Cardiac muscle cell (in vitro differentiated cells and primary cell): ENCODE measurements at regions not wholly inside any gene's neighbourhood (a gene's known extent, or its start where the extent isn't known, plus 50 kb on each side); places are given as distances from the start of the nearest gene placed in this dataset.

Source experiments
- DNase-seq, 2 donors: peaks; one replicate each; pipeline versions ENCODE4 v3.0.0 to v3.0.0-alpha.2; 2010 to 2017; ENCODE audit warnings: low read depth in 1 of 2, low spot score in 1 of 2
- H3K27ac ChIP-seq: fragments of 200-600 bp; sonication (generic); 2 replicates; pipeline ENCODE4 v1.5.1; 2016
- H3K27me3 ChIP-seq: fragments of 200-600 bp; sonication (generic); 2 replicates; pipeline ENCODE4 v1.6.0; 2016; ENCODE audit warnings: control low read depth
- H3K36me3 ChIP-seq: fragments of 200-600 bp; sonication (generic); 2 replicates; pipeline ENCODE4 v1.5.1; 2016; ENCODE audit warnings: control low read depth
- H3K4me1 ChIP-seq: fragments of 200-600 bp; sonication (generic); 2 replicates; pipeline ENCODE4 v1.8.1; 2017; ENCODE audit warnings: low read depth, mild to moderate bottlenecking, mixed run types
- H3K4me3 ChIP-seq: fragments of 200-600 bp; sonication (generic); 2 replicates; pipeline ENCODE4 v1.5.1; 2016; ENCODE audit warnings: mild to moderate bottlenecking
- H3K9me3 ChIP-seq: fragments of 200-600 bp; sonication (generic); 2 replicates; pipeline ENCODE4 v1.5.1; 2017; ENCODE audit warnings: low read depth, mild to moderate bottlenecking, control low read depth
- CTCF ChIP-seq: IDR thresholded peaks from 2 replicates; pipeline ENCODE4 v1.5.1; 2012; ENCODE audit warnings: low read depth, mild to moderate bottlenecking, low read length

- H3K9me3 ChIP-seq = no peaks in the 10 kb centered on the region
- H3K4me1 ChIP-seq = peaks cover 4% of the 10 kb centered on the region
- no peak for DNase-seq
- no peak for TF ChIP-seq CTCF
- H3K4me3 ChIP-seq = no peak overlapping the region
- H3K27me3 ChIP-seq = no peaks in the 10 kb centered on the region
- no peaks in the 10 kb centered on the region for H3K36me3 ChIP-seq
- peak overlapping the region; percentile 22 for H3K27ac ChIP-seq
Measured at GRCh38 chr4:111650146-111650545, 495.1 kb upstream of the FAM241A start.

GRCh38 chr4:111650674-111651086, 494.6 kb upstream of the FAM241A start:
- Histone ChIP-seq H3K27me3 (no peaks in the 10 kb centered on the region), H3K9me3 (no peaks in the 10 kb centered on the region), H3K36me3 (no peaks in the 10 kb centered on the region), H3K4me1 (peaks cover 4% of the 10 kb centered on the region), H3K27ac (peak overlapping the region; percentile 22), H3K4me3 (no peak overlapping the region)
- DNase-seq = no peak
- TF ChIP-seq CTCF = no peak

- no peak overlapping the region for H3K27ac ChIP-seq
- no peak for DNase-seq
Measured at GRCh38 chr4:111652236-111652635, 493.0 kb upstream of the FAM241A start.

GRCh38 chr4:111652986-111653385, 492.3 kb upstream of the FAM241A start:
- DNase-seq = no peak
- Histone ChIP-seq H3K4me3 (no peak overlapping the region), H3K27me3 (no peaks in the 10 kb centered on the region)

More at GRCh38 chr4:111652236-111652635, 493.0 kb upstream of the FAM241A start:
- H3K9me3 ChIP-seq = no peaks in the 10 kb centered on the region
- H3K4me3 ChIP-seq = no peak overlapping the region
- H3K4me1 ChIP-seq = peaks cover 4% of the 10 kb centered on the region
- H3K36me3 ChIP-seq = no peaks in the 10 kb centered on the region
- H3K27me3 ChIP-seq = no peaks in the 10 kb centered on the region
- TF ChIP-seq CTCF = no peak

GRCh38 chr4:111662496-111662895, 482.8 kb upstream of the FAM241A start:
- H3K4me1 ChIP-seq = no peaks in the 10 kb centered on the region
- H3K27me3 ChIP-seq = no peaks in the 10 kb centered on the region
- no peak overlapping the region for H3K4me3 ChIP-seq
- H3K27ac ChIP-seq = no peak overlapping the region
- TF ChIP-seq CTCF = no peak
- H3K9me3 ChIP-seq = no peaks in the 10 kb centered on the region
- H3K36me3 ChIP-seq = no peaks in the 10 kb centered on the region
- no peak for DNase-seq

More at GRCh38 chr4:111652986-111653385, 492.3 kb upstream of the FAM241A start:
- Histone ChIP-seq H3K9me3 (no peaks in the 10 kb centered on the region), H3K27ac (no peak overlapping the region), H3K36me3 (no peaks in the 10 kb centered on the region), H3K4me1 (peaks cover 4% of the 10 kb centered on the region)
- no peak for TF ChIP-seq CTCF
